H9 (cell line): ENCODE measurements at regions not wholly inside any gene's neighbourhood (a gene's known extent, or its start where the extent isn't known, plus 50 kb on each side); places are given as distances from the start of the nearest gene placed in this dataset.
A peak's percentile ranks its signal among the peaks of the same experiment; 100 is the strongest.

Source experiments
- DNase-seq: peaks from one replicate; pipeline ENCODE4 v3.0.0-alpha.2; 2017
- H2AFZ ChIP-seq: one replicate; pipeline ENCODE4 v1.6.1; 2013; ENCODE audit warnings: mild to moderate bottlenecking, low read length, control low read depth, moderate library complexity
- H2AK5ac ChIP-seq: 2 replicates; pipeline ENCODE4 v1.6.1; 2013; ENCODE audit warnings: low read length, control low read depth, mixed read lengths; ENCODE audit not compliant: insufficient read length
- H2BK120ac ChIP-seq: one replicate; pipeline ENCODE4 v1.6.1; 2013; ENCODE audit warnings: low read depth, mild to moderate bottlenecking, low read length, control low read depth, inconsistent platforms; ENCODE audit not compliant: poor library complexity, severe bottlenecking
- H2BK12ac ChIP-seq: 2 replicates; pipeline ENCODE4 v1.6.1; 2013; ENCODE audit warnings: low read length, control low read depth, mixed read lengths, low read depth; ENCODE audit not compliant: insufficient read length
- H2BK15ac ChIP-seq: 2 replicates; pipeline ENCODE4 v1.6.1; 2013; ENCODE audit warnings: low read depth, low read length, control low read depth
- H2BK20ac ChIP-seq: one replicate; pipeline ENCODE4 v1.6.1; 2013; ENCODE audit warnings: low read depth, mild to moderate bottlenecking, low read length, control low read depth, inconsistent platforms; ENCODE audit not compliant: poor library complexity, severe bottlenecking
- H2BK5ac ChIP-seq: 2 replicates; pipeline ENCODE4 v1.6.1; 2013; ENCODE audit warnings: low read length, control low read depth, mixed read lengths; ENCODE audit not compliant: insufficient read length
- H3K14ac ChIP-seq: 2 replicates; pipeline ENCODE4 v1.6.1; 2013; ENCODE audit warnings: low read length, control low read depth; ENCODE audit not compliant: insufficient read depth
- H3K18ac ChIP-seq: 2 replicates; pipeline ENCODE4 v1.6.1; 2013; ENCODE audit warnings: low read depth, mild to moderate bottlenecking, mixed read lengths, low read length, control low read depth; ENCODE audit not compliant: insufficient read length
- H3K23ac ChIP-seq: 2 replicates; pipeline ENCODE4 v1.6.1; 2013; ENCODE audit warnings: low read length, control low read depth, mixed read lengths, low read depth; ENCODE audit not compliant: insufficient read length
- H3K23me2 ChIP-seq: 2 replicates; pipeline ENCODE4 v1.6.1; 2013; ENCODE audit warnings: low read depth, mild to moderate bottlenecking, mixed read lengths, low read length, control low read depth; ENCODE audit not compliant: insufficient read length, poor library complexity, severe bottlenecking
- H3K27ac ChIP-seq: 2 replicates; pipeline ENCODE4 v1.5.1; 2013; ENCODE audit warnings: low read length, control low read depth, mixed read lengths, low read depth; ENCODE audit not compliant: insufficient read length
- H3K27me3 ChIP-seq: 2 replicates; pipeline ENCODE4 v1.6.1; 2013; ENCODE audit warnings: low read length, control low read depth, inconsistent platforms; ENCODE audit not compliant: insufficient read depth
- H3K4ac ChIP-seq: 2 replicates; pipeline ENCODE4 v1.6.1; 2013; ENCODE audit warnings: low read depth, mild to moderate bottlenecking, control low read depth, inconsistent platforms, low read length, moderate library complexity
- H3K4me1 ChIP-seq: 2 replicates; pipeline ENCODE4 v1.6.1; 2013; ENCODE audit warnings: low read length, control low read depth, inconsistent platforms; ENCODE audit not compliant: insufficient read depth
- H3K4me2 ChIP-seq: 2 replicates; pipeline ENCODE4 v1.6.1; 2013; ENCODE audit warnings: low read length, control low read depth, mixed read lengths; ENCODE audit not compliant: insufficient read length, insufficient read depth
- H3K56ac ChIP-seq: 2 replicates; pipeline ENCODE4 v1.6.1; 2013; ENCODE audit warnings: low read depth, mild to moderate bottlenecking, mixed read lengths, low read length, control low read depth; ENCODE audit not compliant: insufficient read length
- H3K79me1 ChIP-seq: 2 replicates; pipeline ENCODE4 v1.6.1; 2013; ENCODE audit warnings: low read depth, mild to moderate bottlenecking, moderate library complexity, low read length, control low read depth, inconsistent platforms; ENCODE audit not compliant: insufficient read depth, poor library complexity, severe bottlenecking
- H3K79me2 ChIP-seq: 2 replicates; pipeline ENCODE4 v1.6.1; 2013; ENCODE audit warnings: low read length, control low read depth, inconsistent platforms; ENCODE audit not compliant: insufficient read depth
- H3K9ac ChIP-seq: 2 replicates; pipeline ENCODE4 v1.6.1; 2013; ENCODE audit warnings: low read length, control low read depth, mixed read lengths; ENCODE audit not compliant: insufficient read length; ENCODE audit errors: extremely low read depth
- H3K9me3 ChIP-seq: one replicate; pipeline ENCODE4 v1.6.1; 2013; ENCODE audit warnings: low read depth, low read length, inconsistent platforms; ENCODE audit not compliant: control insufficient read depth
- H3T11ph ChIP-seq: one replicate; pipeline ENCODE4 v1.6.1; 2013; ENCODE audit warnings: mild to moderate bottlenecking, low read length, control low read depth, inconsistent platforms
- H4K20me1 ChIP-seq: one replicate; pipeline ENCODE4 v1.6.1; 2013; ENCODE audit not compliant: control insufficient read depth, insufficient read length, insufficient read depth
- H4K5ac ChIP-seq: 2 replicates; pipeline ENCODE4 v1.6.1; 2013; ENCODE audit warnings: low read depth, mild to moderate bottlenecking, mixed read lengths, low read length, control low read depth; ENCODE audit not compliant: insufficient read length
- H4K8ac ChIP-seq: replicated peaks from 2 replicates; pipeline ENCODE4 v1.6.1; 2013; ENCODE audit warnings: low read length, control low read depth, mixed read lengths, low read depth; ENCODE audit not compliant: insufficient read length
- H4K91ac ChIP-seq: 2 replicates; pipeline ENCODE4 v1.6.1; 2013; ENCODE audit warnings: low read depth, mild to moderate bottlenecking, moderate library complexity, mixed read lengths, low read length, control low read depth; ENCODE audit not compliant: insufficient read length
- H3K27ac Mint-ChIP-seq, 3 experiments: 2 replicates in 2 of 3; 3 replicates in 1 of 3; pipeline ENCODE4 v1.8.0; 2020 to 2021; ENCODE audit warnings: mixed read lengths in 3 of 3, mild to moderate bottlenecking in 1 of 3, moderate library complexity in 1 of 3
- H3K27me3 Mint-ChIP-seq: 2 replicates; pipeline ENCODE4 v1.8.0; 2021; ENCODE audit warnings: low read depth, mild to moderate bottlenecking, moderate library complexity, mixed read lengths
- H3K36me3 Mint-ChIP-seq, 3 experiments: 2 replicates in 2 of 3; 3 replicates in 1 of 3; pipeline ENCODE4 v1.8.0; 2020 to 2021; ENCODE audit warnings: low read depth in 3 of 3, mixed read lengths in 3 of 3; ENCODE audit not compliant: insufficient read depth in 1 of 3
- H3K4me1 Mint-ChIP-seq, 2 experiments: 2 replicates each; pipeline ENCODE4 v1.8.0; 2020; ENCODE audit warnings: mixed read lengths in 2 of 2
- H3K4me3 Mint-ChIP-seq, 2 experiments: 2 replicates in 1 of 2; 3 replicates in 1 of 2; pipeline ENCODE4 v1.8.0; 2020 to 2021; ENCODE audit warnings: mild to moderate bottlenecking in 2 of 2, mixed read lengths in 2 of 2, moderate library complexity in 1 of 2
- H3K9me3 Mint-ChIP-seq, 2 experiments: 2 replicates in 1 of 2; 3 replicates in 1 of 2; pipeline ENCODE4 v1.8.0; 2020; ENCODE audit warnings: mild to moderate bottlenecking in 2 of 2, mixed read lengths in 2 of 2, moderate library complexity in 1 of 2
- CTCF ChIP-seq: fragments of 200-600 bp; sonication (generic); conservative IDR thresholded peaks from 3 replicates; pipeline ENCODE4 v1.8.0; 2021; ENCODE audit warnings: antibody characterized with exemption, mild to moderate bottlenecking
- WGBS: extraction: QIAGEN DNeasy Blood & Tissue Kit; methylation state at CpG from one replicate; pipeline ENCODE4 v1.1.7; 2013; ENCODE audit warnings: missing lambda C conversion rate, low lambda C conversion rate, mixed read lengths; ENCODE audit not compliant: insufficient read length; ENCODE audit errors: extremely low coverage; 5-methylcytosine and 5-hydroxymethylcytosine counted together

DNA sequence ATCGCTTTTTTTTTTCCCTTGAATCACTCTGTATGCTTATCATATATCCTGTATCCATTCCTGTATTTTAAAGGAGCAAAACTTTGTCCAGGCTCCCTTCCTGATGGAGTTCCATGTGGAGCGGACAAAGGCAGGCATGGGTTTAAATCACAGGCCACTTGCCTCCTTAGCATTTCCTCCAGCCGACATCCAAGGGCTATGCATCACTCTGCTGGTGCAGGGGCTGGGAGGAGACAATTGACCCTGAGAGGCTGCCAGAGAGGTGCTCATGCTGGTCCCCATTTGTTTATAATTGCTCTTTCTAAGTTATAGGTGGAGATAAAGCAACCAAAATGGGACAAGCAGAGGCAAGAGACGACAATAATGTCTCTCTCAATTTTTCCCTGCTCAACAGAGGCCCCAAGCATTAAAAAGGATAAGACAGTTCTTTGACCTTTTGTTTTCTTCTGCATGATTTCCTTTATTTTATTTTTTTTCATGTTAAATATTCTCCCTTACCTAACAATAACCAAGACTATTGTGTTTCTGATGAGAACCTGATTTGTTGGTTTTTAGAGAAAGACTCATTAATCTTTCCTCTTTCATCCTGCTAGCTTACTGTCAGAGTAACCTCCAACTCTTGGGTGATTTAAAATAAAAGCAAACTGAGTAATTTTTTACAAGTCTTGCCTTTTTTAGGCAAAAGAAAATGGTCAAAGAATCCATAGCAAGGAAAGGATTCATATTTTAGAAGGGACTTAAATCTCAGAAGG is 353.7 kb downstream of the ADGRL2 start:
- no peak overlapping the region for H2AFZ ChIP-seq
- H3K4me1 ChIP-seq, result no peaks in the 10 kb centered on the region; the same call in 1 of the 2 replicates
- H3K27ac ChIP-seq, result no peak overlapping the region
- no peak overlapping the region for H2BK15ac ChIP-seq
- H2BK20ac ChIP-seq, result no peak overlapping the region
- H4K8ac ChIP-seq, result no peak overlapping the region
- no peak overlapping the region for H4K91ac ChIP-seq
- Mint-ChIP-seq H3K4me1 (peaks cover 20 to 21% of the 10 kb centered on the region in 2 experiments), H3K4me3 (no peak overlapping the region), H3K27ac (no peak overlapping the region), H3K36me3 (no peaks in the 10 kb centered on the region), H3K9me3 (no peaks in the 10 kb centered on the region), H3K27me3 (no peaks in the 10 kb centered on the region)
- H3K23me2 ChIP-seq, result no peaks in the 10 kb centered on the region
- no peak overlapping the region for H3K4me2 ChIP-seq
- no peak overlapping the region for H2BK5ac ChIP-seq
- no peaks in the 10 kb centered on the region for H3K79me2 ChIP-seq
- H3K4ac ChIP-seq, result no peak overlapping the region
- H3K9ac ChIP-seq, result no peak overlapping the region
- H3K14ac ChIP-seq, result no peak overlapping the region
- H3K18ac ChIP-seq, result no peak overlapping the region
- no peak overlapping the region for H2AK5ac ChIP-seq
- no peak overlapping the region for H4K5ac ChIP-seq
- no peaks in the 10 kb centered on the region for H3K79me1 ChIP-seq
- H3K23ac ChIP-seq, result no peak overlapping the region
- no CpG with 5 or more reads among the region's 4 CpGs for WGBS
- no peaks in the 10 kb centered on the region for H3K9me3 ChIP-seq
- H3K27me3 ChIP-seq, result no peaks in the 10 kb centered on the region; the same call in 1 of the 2 replicates
- H3K56ac ChIP-seq, result no peak overlapping the region
- DNase-seq, result peak; percentile 37
- H4K20me1 ChIP-seq, result no peaks in the 10 kb centered on the region
- no peak overlapping the region for H3T11ph ChIP-seq
- H2BK12ac ChIP-seq, result no peak overlapping the region
- no peak for TF ChIP-seq CTCF
- no peak overlapping the region for H2BK120ac ChIP-seq
